Heart left ventricle (tissue), 16 donors: ENCODE measurements at regions not wholly inside any gene's neighbourhood (a gene's known extent, or its start where the extent isn't known, plus 50 kb on each side); places are given as distances from the start of the nearest gene placed in this dataset.
"Not testable (repeated sequence)": the region's sequence is repeated elsewhere in the genome, so short reads cannot be mapped to it uniquely, and the experiment has no call there.

Experiments
- ATAC-seq, 4 donors: fragments of 200-7000 bp; cut with Tn5 transposase; one replicate each; pipeline ENCODE4 v1.9.1; 2020 to 2022; ENCODE audit warnings: moderate library complexity in 4 of 4, mild to moderate bottlenecking in 3 of 4, moderate number of reproducible peaks in 1 of 4
- DNase-seq, 5 donors: peaks; one replicate each; pipeline ENCODE4 v3.0.0-alpha.2; 2020
- H3K27ac ChIP-seq, 12 donors: fragments of 200-600 bp; sonication (generic) in 4 of 12; one replicate each; pipeline versions ENCODE4 v1.5.0 to v1.8.0; 2016 to 2022; ENCODE audit warnings: mild to moderate bottlenecking in 2 of 12
- H3K27me3 ChIP-seq, 9 donors: fragments of 200-600 bp; sonication (generic) in 2 of 9; one replicate each; pipeline versions ENCODE4 v1.5.1 to v1.8.0; 2016 to 2022; ENCODE audit warnings: mild to moderate bottlenecking in 3 of 9
- H3K36me3 ChIP-seq, 9 donors: fragments of 200-600 bp; sonication (generic) in 2 of 9; one replicate each; pipeline versions ENCODE4 v1.5.0 to v1.8.0; 2018 to 2022; ENCODE audit warnings: mild to moderate bottlenecking in 2 of 9
- H3K4me1 ChIP-seq, 12 donors: fragments of 200-600 bp; sonication (generic) in 4 of 12; one replicate each; pipeline versions ENCODE4 v1.5.0 to v1.8.0; 2016 to 2022; ENCODE audit warnings: mild to moderate bottlenecking in 3 of 12
- H3K4me3 ChIP-seq, 12 donors: fragments of 200-600 bp; sonication (generic) in 4 of 12; one replicate each; pipeline versions ENCODE4 v1.5.0 to v1.8.0; 2017 to 2022; ENCODE audit warnings: mild to moderate bottlenecking in 9 of 12, moderate library complexity in 4 of 12
- H3K9me3 ChIP-seq, 12 donors: fragments of 200-600 bp; sonication (generic) in 4 of 12; one replicate each; pipeline versions ENCODE4 v1.5.0 to v1.8.0; 2016 to 2022; ENCODE audit warnings: mild to moderate bottlenecking in 1 of 12
- POLR2A ChIP-seq, 2 donors: fragments of 450-650 bp; IDR thresholded peaks; one replicate each; pipeline ENCODE4 v1.6.1; 2017; ENCODE audit warnings: antibody characterized with exemption in 2 of 2, mild to moderate bottlenecking in 2 of 2, moderate library complexity in 2 of 2
- WGBS, 4 donors: extraction: QIAGEN DNeasy Blood & Tissue Kit in 2 of 4; methylation state at CpG; one replicate each; pipeline versions ENCODE4 v1.1.5 to v1.1.7; 2013 to 2018; 5-methylcytosine and 5-hydroxymethylcytosine counted together
- intact Hi-C, 10 donors: fragments of 100-400 bp; cut with DNase I; formaldehyde crosslinking; loops; one replicate each; pipeline versions ENCODE4 v1.11.1 to v1.14.2; 2022
- TF ChIP-seq, protein P1 (sequence below), 12 donors: fragments of 200-600 bp; sonication (generic) in 4 of 12; IDR thresholded peaks; one replicate each; pipeline versions ENCODE4 v1.5.0 to v1.8.0; 2018 to 2022; ENCODE audit warnings: antibody characterized with exemption in 12 of 12, mild to moderate bottlenecking in 5 of 12
- donor health status: ischemic (EF 13 %, LVEDD 7.1; RV severe dilation, severe dysfunction).
- donor health status: healthy with polysubstance abuse.
- donor health status: DM: no; HTN: yes; CAD: no.
- donor health status: DM: no; HTN: no; CAD: no.
- donor health status: ischemic (EF 25% LVEDD 6.9; RV normal size, moderate dysfunction).
- donor health status: ischemic (EF 25% LVEDD 5.7; RV mildly dilated, moderate dysfunction).
- donor health status: healthy.
- donor health status: DM: yes; HTN: yes; CAD: no.
- donor health status: ischemic (EF 35%, LVEDD 5.7; RV mildly dilated, moderate dysfunction).
- donor health status: nonischemic (EF 11% LVEDD 7.7; RV severe dilation, severe dysfunction).
- donor health status: DM: yes; HTN: yes; CAD: no.
- donor health status: PGD.
- donor health status: ischemic (EF 29% LVEDD 5.4; RV normal size, mild dysfunction).
- donor health status: nonischemic (EF 23%, LVEDD 6.1; RV moderate dilation, normal function).

DNA sequence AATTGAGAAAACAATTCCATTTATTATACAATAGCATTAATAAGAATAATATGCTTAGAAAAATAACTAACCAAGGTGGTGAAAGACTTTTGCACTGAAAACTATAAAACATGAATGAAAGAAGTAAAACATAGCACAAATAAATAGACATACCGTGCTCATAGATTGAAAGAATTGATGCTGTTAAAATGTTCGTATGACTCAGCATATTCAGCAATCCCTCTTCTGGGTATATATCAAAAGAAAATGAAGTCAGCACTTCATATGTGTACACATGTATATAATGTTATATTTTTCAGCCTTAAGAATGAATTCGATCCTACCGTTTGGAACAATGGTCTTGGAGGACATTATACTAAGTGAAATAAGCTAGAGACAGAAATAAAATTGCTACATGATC, 716.3 kb downstream of the GLUD2 start:
- no peaks in the 10 kb centered on the region for H3K4me1 ChIP-seq
- no peak overlapping the region for H3K4me3 ChIP-seq
- WGBS, 4 donors: 80 to 88% (median 85%) methylated on average over 4 of the region's 4 CpGs
- TF ChIP-seq POLR2A (IDR thresholded peaks at IDR 0.05): no peak
- TF ChIP-seq, protein P1, sequence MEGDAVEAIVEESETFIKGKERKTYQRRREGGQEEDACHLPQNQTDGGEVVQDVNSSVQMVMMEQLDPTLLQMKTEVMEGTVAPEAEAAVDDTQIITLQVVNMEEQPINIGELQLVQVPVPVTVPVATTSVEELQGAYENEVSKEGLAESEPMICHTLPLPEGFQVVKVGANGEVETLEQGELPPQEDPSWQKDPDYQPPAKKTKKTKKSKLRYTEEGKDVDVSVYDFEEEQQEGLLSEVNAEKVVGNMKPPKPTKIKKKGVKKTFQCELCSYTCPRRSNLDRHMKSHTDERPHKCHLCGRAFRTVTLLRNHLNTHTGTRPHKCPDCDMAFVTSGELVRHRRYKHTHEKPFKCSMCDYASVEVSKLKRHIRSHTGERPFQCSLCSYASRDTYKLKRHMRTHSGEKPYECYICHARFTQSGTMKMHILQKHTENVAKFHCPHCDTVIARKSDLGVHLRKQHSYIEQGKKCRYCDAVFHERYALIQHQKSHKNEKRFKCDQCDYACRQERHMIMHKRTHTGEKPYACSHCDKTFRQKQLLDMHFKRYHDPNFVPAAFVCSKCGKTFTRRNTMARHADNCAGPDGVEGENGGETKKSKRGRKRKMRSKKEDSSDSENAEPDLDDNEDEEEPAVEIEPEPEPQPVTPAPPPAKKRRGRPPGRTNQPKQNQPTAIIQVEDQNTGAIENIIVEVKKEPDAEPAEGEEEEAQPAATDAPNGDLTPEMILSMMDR (IDR thresholded peaks at IDR 0.05): no peak
- no peak overlapping the region for H3K27ac ChIP-seq
- DNase-seq: no peak
- no peaks in the 10 kb centered on the region for H3K9me3 ChIP-seq
- no peak for ATAC-seq
- no peaks in the 10 kb centered on the region for H3K27me3 ChIP-seq
- intact Hi-C loops: no loop called here
- no peaks in the 10 kb centered on the region for H3K36me3 ChIP-seq

DNA sequence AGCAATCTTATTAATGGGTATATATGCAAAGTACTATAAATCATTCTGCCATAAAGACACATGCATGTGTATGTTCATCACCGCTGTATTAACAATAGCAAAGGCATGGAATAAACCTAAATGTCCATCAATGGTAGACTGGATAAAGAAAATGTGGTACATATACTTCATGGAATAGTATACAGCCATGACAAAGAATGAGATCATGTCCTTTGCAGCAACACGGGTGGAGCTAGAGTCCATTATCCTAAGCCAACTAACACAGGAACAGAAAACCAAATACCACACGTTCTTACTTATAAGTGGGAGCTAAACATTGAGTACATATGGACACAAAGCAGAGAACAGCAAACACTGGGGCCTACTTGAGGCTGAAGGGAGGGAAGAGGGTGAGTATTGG, 720.8 kb downstream of the GLUD2 start:
- 63 to 78% (median 74%) methylated on average over 3 of the region's 3 CpGs for WGBS, 4 donors
- H3K4me1 ChIP-seq, H3K36me3 ChIP-seq, H3K4me3 ChIP-seq, H3K27ac ChIP-seq, DNase-seq, H3K27me3 ChIP-seq, intact Hi-C loops, ATAC-seq, H3K9me3 ChIP-seq: not testable (repeated sequence)

DNA sequence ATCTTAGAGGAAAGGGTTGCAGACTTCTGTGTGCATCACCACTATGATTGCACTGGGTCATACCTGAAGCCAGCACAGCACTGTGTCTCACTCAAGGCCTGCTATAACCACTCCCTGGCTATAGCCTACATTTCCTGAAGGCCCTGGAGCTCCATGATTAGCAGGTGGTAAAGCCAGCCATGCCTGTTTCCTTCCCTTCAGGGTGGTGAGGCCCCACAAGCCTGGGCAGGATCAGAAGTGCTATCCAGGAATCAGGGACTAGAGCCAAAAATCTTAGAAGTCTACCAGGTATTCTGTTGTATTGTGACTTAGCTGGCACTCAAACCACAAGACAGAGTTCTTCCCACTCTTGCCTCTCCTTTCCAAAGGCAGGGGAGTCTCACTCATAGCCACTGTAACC, 734.6 kb downstream of the GLUD2 start:
- H3K36me3 ChIP-seq: no peaks in the 10 kb centered on the region
- TF ChIP-seq, protein P1 (IDR thresholded peaks at IDR 0.05): no peak
- TF ChIP-seq POLR2A (IDR thresholded peaks at IDR 0.05): no peak
- no peak overlapping the region for H3K27ac ChIP-seq
- ATAC-seq (no peak), DNase-seq (no peak)
- H3K4me1 ChIP-seq: no peaks in the 10 kb centered on the region
- no peaks in the 10 kb centered on the region for H3K9me3 ChIP-seq
- H3K4me3 ChIP-seq: no peak overlapping the region
- no peaks in the 10 kb centered on the region for H3K27me3 ChIP-seq
- intact Hi-C loops: no loop called here

DNA sequence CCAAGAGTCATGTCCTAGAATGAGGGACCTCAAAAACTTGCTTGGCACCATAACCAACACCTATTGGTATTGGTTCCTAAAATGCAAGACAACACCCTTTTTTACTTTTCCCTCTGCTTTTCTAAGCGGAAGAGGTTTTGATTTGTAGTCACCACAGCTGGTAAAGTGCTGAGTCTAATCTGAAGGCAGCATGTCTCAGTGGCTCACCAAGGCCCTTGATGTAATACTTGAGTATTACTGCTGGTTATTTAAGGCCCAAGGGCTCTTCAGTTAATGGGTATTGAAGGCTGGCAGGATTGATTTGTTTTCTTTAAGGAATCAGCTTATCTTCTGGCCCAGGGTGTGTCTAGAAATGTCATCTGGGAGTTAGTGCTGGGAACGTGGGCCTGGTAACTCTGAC, 735.1 kb downstream of the GLUD2 start:
- TF ChIP-seq, protein P1 (IDR thresholded peaks at IDR 0.05): no peak
- no peak for TF ChIP-seq POLR2A (IDR thresholded peaks at IDR 0.05)
- no peak overlapping the region for H3K4me3 ChIP-seq
- no peaks in the 10 kb centered on the region for H3K27me3 ChIP-seq
- no peaks in the 10 kb centered on the region for H3K4me1 ChIP-seq
- 44 to 61% (median 49%) methylated on average over 2 of the region's 2 CpGs for WGBS, 4 donors
- intact Hi-C loops: no loop called here
- H3K9me3 ChIP-seq: no peaks in the 10 kb centered on the region
- DNase-seq: no peak
- H3K36me3 ChIP-seq: no peaks in the 10 kb centered on the region
- no peak overlapping the region for H3K27ac ChIP-seq
- no peak for ATAC-seq

DNA sequence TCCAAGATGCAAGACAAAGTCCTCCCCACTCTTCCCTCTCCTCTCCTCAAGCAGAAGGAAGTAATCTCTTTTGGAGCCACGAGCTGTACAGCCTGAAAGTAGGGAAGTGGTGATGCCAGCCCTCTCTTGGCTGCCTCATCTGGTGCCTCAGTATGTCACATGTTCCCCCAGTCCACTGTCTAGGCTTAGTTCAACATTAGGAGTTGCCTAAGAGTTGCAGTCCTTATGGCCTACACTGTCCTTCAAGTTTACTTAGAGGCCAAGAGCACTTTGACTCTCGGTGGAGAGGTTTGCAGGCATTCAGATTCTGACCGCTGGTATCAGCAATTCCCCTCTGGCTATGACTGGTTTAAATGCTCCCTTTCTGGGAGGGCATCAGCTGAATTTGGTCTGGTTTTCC, 735.6 kb downstream of the GLUD2 start:
- H3K4me1 ChIP-seq: no peaks in the 10 kb centered on the region
- H3K27me3 ChIP-seq: no peaks in the 10 kb centered on the region
- no peak overlapping the region for H3K27ac ChIP-seq
- H3K9me3 ChIP-seq: no peaks in the 10 kb centered on the region
- DNase-seq (no peak), ATAC-seq (no peak)
- intact Hi-C loops: no loop called here
- TF ChIP-seq, protein P1 (IDR thresholded peaks at IDR 0.05): no peak
- TF ChIP-seq POLR2A (IDR thresholded peaks at IDR 0.05): no peak
- H3K4me3 ChIP-seq: no peak overlapping the region
- WGBS, 4 donors: 45 to 66% (median 61%) methylated on average over 3 of the region's 3 CpGs
- H3K36me3 ChIP-seq: no peaks in the 10 kb centered on the region
